SK-N-SH (cell line): ENCODE measurements at regions not wholly inside any gene's neighbourhood (a gene's known extent, or its start where the extent isn't known, plus 50 kb on each side); places are given as distances from the start of the nearest gene placed in this dataset.

Source experiments
- CTCF ChIA-PET: fragments of 300-600, 350-600 bp; formaldehyde crosslinking; extraction: SDS; loops from one replicate; lab custom pipeline; 2021; lab: Yijun Ruan, JAX
- POLR2A ChIA-PET: fragments of 350-600 bp; sonication (Branson Sonifier 250); formaldehyde crosslinking; extraction: SDS; loops from one replicate; lab custom pipeline; 2020; ENCODE audit warnings: antibody characterized with exemption, inconsistent platforms; lab: Yijun Ruan, JAX
- DNase-seq: peaks from one replicate; pipeline ENCODE4 v3.0.0; 2012
- H2AFZ ChIP-seq: fragments of 200-600 bp; sonication (generic); 2 replicates; pipeline ENCODE4 v1.8.1; 2016; ENCODE audit warnings: antibody characterized with exemption, mild to moderate bottlenecking, low read depth
- H3F3A ChIP-seq: fragments of 200-600 bp; sonication (generic); replicated peaks from 2 replicates; pipeline ENCODE3; 2016; ENCODE audit warnings: antibody characterized with exemption, mild to moderate bottlenecking; ENCODE audit not compliant: insufficient read depth
- H3K27ac ChIP-seq, 2 experiments: fragments of 200-500 bp in 1 of 2; fragments of 200-600 bp in 1 of 2; sonication (Bioruptor generic) in 1 of 2; sonication (generic), shearing (Covaris generic) in 1 of 2; 2 replicates each; pipeline versions ENCODE4 v1.5.1 to v1.6.1; 2014 to 2016; ENCODE audit warnings: low read depth in 2 of 2, inconsistent platforms in 1 of 2, low read length in 1 of 2, mild to moderate bottlenecking in 1 of 2, mixed read lengths in 1 of 2
- H3K27me3 ChIP-seq: fragments of 200-600 bp; sonication (generic), shearing (Covaris generic); 2 replicates; pipeline ENCODE4 v1.6.1; 2016; ENCODE audit warnings: mixed run types; ENCODE audit not compliant: insufficient read depth
- H3K36me3 ChIP-seq, 2 experiments: fragments of 200-500 bp in 1 of 2; fragments of 200-600 bp in 1 of 2; sonication (Bioruptor generic) in 1 of 2; sonication (generic) in 1 of 2; replicated peaks in 1 of 2; 2 replicates each; pipeline versions ENCODE3 to v1.5.1; 2014 to 2016; ENCODE audit warnings: low read length in 1 of 2, mild to moderate bottlenecking in 1 of 2; ENCODE audit not compliant: insufficient read depth in 2 of 2, control insufficient read depth in 1 of 2
- H3K4me1 ChIP-seq, 2 experiments: fragments of 200-500 bp in 1 of 2; fragments of 200-600 bp in 1 of 2; sonication (Bioruptor generic) in 1 of 2; sonication (generic), shearing (Covaris generic) in 1 of 2; 2 replicates each; pipeline versions ENCODE4 v1.5.1 to v1.6.1; 2014 to 2016; ENCODE audit warnings: low read depth in 1 of 2, low read length in 1 of 2, mixed run types in 1 of 2; ENCODE audit not compliant: insufficient read depth in 2 of 2, control insufficient read depth in 1 of 2
- H3K4me2 ChIP-seq: fragments of 200-600 bp; sonication (generic), shearing (Covaris generic); 2 replicates; pipeline ENCODE4 v1.6.1; 2017; ENCODE audit warnings: mixed run types
- H3K4me3 ChIP-seq, 2 experiments: fragments of 200-500 bp in 1 of 2; fragments of 200-600 bp in 1 of 2; sonication (Bioruptor generic) in 1 of 2; sonication (generic), shearing (Covaris generic) in 1 of 2; 2 replicates each; pipeline versions ENCODE4 v1.5.1 to v1.8.1; 2014 to 2016; ENCODE audit warnings: low read depth in 2 of 2, inconsistent platforms in 1 of 2, low read length in 1 of 2, mild to moderate bottlenecking in 1 of 2, mixed read lengths in 1 of 2, moderate library complexity in 1 of 2
- H3K79me2 ChIP-seq: fragments of 200-600 bp; sonication (generic); 2 replicates; pipeline ENCODE4 v1.8.1; 2017; ENCODE audit warnings: mild to moderate bottlenecking; ENCODE audit not compliant: insufficient read depth
- H3K9ac ChIP-seq: fragments of 200-600 bp; sonication (generic); 2 replicates; pipeline ENCODE4 v1.6.1; 2017; ENCODE audit warnings: mixed run types
- H3K9me2 ChIP-seq: fragments of 200-600 bp; sonication (generic); 2 replicates; pipeline ENCODE4 v1.6.1; 2017; ENCODE audit warnings: mixed run types
- H3K9me3 ChIP-seq: fragments of 200-600 bp; sonication (generic); 2 replicates; pipeline ENCODE4 v1.6.1; 2017; ENCODE audit warnings: mixed run types, mild to moderate bottlenecking, moderate library complexity
- H4K20me1 ChIP-seq: fragments of 200-600 bp; sonication (generic); 2 replicates; pipeline ENCODE4 v1.6.1; 2017; ENCODE audit warnings: mild to moderate bottlenecking, mixed run types; ENCODE audit not compliant: insufficient read depth
- SMC3 ChIP-seq: IDR thresholded peaks from 2 replicates; pipeline ENCODE4 v1.6.1; 2012; ENCODE audit warnings: low read depth, low read length, improper control_type of control experiment
- TCF12 ChIP-seq: IDR thresholded peaks from 2 replicates; pipeline ENCODE4 v1.4.0; 2012
- WGBS: methylation state at CpG from one replicate; pipeline ENCODE4 v1.1.6; 2017; ENCODE audit warnings: low lambda C conversion rate; 5-methylcytosine and 5-hydroxymethylcytosine counted together
- TF ChIP-seq, protein P1 (sequence below): IDR thresholded peaks from 2 replicates; pipeline ENCODE4 v1.4.0; 2012; ENCODE audit warnings: low read depth, borderline replicate concordance
- TF ChIP-seq, protein P2 (sequence below): IDR thresholded peaks from 2 replicates; pipeline ENCODE4 v1.6.1; 2012; ENCODE audit warnings: mild to moderate bottlenecking, low read depth, low read length, moderate library complexity
- TF ChIP-seq, protein P3 (sequence below): IDR thresholded peaks from 2 replicates; pipeline ENCODE4; 2012

DNA sequence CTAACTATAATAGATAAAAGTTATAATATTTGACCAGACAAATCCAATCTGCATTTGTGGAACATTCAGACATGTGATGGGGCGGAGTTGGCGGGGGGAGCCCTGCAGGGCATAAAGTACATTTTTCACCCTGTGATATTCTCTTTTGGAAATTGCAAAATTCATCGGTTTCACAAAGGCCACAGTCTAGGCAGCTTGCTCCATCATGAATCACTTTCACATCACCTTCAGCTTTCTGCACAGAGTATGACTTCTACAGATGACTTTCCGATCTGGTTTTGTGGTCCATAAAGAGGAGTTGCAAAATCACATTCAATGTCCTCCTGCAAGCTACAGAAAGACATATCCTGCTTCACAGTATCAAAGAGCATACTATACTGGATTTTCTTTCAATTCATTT is 51.4 kb upstream of the APBB1IP start:
- TF ChIP-seq, protein P1, sequence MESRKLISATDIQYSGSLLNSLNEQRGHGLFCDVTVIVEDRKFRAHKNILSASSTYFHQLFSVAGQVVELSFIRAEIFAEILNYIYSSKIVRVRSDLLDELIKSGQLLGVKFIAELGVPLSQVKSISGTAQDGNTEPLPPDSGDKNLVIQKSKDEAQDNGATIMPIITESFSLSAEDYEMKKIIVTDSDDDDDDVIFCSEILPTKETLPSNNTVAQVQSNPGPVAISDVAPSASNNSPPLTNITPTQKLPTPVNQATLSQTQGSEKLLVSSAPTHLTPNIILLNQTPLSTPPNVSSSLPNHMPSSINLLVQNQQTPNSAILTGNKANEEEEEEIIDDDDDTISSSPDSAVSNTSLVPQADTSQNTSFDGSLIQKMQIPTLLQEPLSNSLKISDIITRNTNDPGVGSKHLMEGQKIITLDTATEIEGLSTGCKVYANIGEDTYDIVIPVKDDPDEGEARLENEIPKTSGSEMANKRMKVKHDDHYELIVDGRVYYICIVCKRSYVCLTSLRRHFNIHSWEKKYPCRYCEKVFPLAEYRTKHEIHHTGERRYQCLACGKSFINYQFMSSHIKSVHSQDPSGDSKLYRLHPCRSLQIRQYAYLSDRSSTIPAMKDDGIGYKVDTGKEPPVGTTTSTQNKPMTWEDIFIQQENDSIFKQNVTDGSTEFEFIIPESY: no peak
- TF ChIP-seq, protein P2, sequence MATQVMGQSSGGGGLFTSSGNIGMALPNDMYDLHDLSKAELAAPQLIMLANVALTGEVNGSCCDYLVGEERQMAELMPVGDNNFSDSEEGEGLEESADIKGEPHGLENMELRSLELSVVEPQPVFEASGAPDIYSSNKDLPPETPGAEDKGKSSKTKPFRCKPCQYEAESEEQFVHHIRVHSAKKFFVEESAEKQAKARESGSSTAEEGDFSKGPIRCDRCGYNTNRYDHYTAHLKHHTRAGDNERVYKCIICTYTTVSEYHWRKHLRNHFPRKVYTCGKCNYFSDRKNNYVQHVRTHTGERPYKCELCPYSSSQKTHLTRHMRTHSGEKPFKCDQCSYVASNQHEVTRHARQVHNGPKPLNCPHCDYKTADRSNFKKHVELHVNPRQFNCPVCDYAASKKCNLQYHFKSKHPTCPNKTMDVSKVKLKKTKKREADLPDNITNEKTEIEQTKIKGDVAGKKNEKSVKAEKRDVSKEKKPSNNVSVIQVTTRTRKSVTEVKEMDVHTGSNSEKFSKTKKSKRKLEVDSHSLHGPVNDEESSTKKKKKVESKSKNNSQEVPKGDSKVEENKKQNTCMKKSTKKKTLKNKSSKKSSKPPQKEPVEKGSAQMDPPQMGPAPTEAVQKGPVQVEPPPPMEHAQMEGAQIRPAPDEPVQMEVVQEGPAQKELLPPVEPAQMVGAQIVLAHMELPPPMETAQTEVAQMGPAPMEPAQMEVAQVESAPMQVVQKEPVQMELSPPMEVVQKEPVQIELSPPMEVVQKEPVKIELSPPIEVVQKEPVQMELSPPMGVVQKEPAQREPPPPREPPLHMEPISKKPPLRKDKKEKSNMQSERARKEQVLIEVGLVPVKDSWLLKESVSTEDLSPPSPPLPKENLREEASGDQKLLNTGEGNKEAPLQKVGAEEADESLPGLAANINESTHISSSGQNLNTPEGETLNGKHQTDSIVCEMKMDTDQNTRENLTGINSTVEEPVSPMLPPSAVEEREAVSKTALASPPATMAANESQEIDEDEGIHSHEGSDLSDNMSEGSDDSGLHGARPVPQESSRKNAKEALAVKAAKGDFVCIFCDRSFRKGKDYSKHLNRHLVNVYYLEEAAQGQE: no peak
- no peak for TF ChIP-seq TCF12
- TF ChIP-seq SMC3: no peak
- TF ChIP-seq, protein P3, sequence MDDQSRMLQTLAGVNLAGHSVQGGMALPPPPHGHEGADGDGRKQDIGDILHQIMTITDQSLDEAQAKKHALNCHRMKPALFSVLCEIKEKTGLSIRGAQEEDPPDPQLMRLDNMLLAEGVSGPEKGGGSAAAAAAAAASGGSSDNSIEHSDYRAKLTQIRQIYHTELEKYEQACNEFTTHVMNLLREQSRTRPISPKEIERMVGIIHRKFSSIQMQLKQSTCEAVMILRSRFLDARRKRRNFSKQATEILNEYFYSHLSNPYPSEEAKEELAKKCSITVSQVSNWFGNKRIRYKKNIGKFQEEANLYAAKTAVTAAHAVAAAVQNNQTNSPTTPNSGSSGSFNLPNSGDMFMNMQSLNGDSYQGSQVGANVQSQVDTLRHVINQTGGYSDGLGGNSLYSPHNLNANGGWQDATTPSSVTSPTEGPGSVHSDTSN: no peak
- no peak overlapping the region for H3K4me2 ChIP-seq
- no peaks in the 10 kb centered on the region for H3F3A ChIP-seq
- H3K9me3 ChIP-seq: no peaks in the 10 kb centered on the region
- 9% methylated on average over 4 of the region's 4 CpGs for WGBS
- no peak overlapping the region for H3K4me3 ChIP-seq
- no peaks in the 10 kb centered on the region for H4K20me1 ChIP-seq
- no peaks in the 10 kb centered on the region for H3K4me1 ChIP-seq
- H3K9ac ChIP-seq: no peak overlapping the region
- H3K36me3 ChIP-seq: no peaks in the 10 kb centered on the region
- H3K79me2 ChIP-seq: no peaks in the 10 kb centered on the region
- no peaks in the 10 kb centered on the region for H3K9me2 ChIP-seq
- no peak overlapping the region for H2AFZ ChIP-seq
- POLR2A ChIA-PET: no interaction called here
- H3K27ac ChIP-seq: no peak overlapping the region
- DNase-seq: no peak
- CTCF ChIA-PET: no interaction called here
- H3K27me3 ChIP-seq: no peaks in the 10 kb centered on the region
